ENCODE measurements at regions not wholly inside any gene's neighbourhood (a gene's known extent, or its start where the extent isn't known, plus 50 kb on each side); places are given as distances from the start of the nearest gene placed in this dataset.
"Not testable (repeated sequence)": the region's sequence is repeated elsewhere in the genome, so short reads cannot be mapped to it uniquely, and the experiment has no call there.

DNA sequence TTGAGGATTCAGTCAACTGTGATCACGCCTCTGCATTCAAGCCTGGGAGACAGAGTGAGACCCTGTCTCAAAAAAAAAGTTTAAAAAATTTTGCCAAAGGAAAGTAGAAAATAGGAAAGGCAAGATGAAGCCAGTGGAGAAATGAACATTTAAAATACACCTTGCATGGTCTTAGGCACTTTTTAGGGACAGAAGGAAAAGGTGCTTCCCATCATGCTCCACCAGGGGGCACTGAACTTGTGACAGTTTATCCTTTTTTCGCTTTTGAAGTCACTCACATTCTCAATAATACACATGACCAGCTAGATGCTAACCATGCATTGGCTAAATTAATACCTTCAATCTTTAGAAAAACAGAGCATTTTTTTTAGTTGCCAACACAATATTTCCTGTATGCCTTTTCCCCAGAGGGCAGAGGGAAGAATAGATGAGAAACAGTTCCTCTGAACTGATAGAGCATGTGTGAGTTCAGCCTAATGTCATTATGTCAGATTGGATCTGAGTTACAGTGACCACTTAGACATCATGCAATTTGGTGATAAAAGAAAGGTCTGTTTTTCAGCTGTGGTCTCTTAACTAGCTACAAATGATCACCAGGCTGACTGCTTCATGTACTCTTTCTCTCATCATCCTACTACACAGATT, 221.8 kb upstream of the SSTR1 start:
- DNase-seq = peak in 5 of 56 donors; percentile 0 to 42 (median 2)

DNA sequence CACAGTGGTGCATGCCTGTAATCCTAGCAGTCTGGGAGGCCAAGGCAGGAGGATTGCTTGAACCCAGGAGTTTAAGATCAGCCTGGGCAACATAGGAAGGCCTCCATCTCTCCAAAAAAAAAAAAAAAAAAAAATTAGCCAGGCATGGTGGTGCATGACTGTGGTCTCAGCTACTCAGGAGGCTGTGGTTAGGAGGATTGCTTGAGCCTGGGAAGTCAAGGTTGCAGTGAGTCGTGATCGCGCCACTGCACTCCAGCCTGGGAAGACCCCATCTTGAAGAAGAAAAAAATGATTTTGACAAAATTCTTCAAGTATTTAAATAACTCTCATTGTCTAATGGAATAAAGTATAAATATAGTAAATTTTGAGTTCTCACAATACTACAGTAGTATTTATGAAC, 219.2 kb upstream of the SSTR1 start:
- DNase-seq = no peak

DNA sequence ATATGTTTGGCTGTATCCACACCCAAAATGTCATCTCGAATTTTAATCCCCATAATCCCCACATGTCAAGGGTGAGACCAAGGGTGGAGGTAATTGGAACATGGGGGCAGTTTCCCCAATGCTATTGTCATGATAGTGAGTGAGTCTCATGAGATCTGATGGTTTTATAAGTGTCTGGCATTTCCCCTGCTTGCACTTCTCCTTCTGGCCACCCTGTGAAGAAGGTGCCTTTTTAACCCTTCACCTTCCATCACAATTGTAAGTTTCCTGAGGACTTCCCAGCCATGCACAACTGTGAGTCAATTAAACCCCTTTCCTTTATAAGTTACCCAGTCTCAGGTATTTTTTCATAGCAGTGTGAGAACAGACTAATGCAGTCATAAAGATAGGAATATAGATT, 216.7 kb upstream of the SSTR1 start:
- DNase-seq = no peak

DNA sequence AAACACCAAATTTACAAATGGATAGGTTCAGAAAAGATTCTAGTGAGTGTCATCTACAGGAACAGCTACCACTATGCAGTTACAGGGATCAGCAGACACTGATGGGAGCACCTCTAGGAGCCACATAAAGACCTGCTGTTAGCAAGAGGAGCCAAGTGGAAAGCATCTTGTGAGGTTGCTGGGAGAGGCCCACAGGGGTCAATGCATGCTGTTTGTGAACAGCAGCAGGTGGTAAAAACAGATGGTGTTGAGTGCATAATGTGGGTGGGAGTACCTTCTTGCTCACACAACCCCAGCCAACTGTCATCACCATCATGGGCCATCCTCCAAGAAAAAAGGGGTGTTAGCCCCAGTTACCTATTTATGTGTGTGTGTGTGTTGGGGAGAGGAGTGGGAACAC, 215.2 kb upstream of the SSTR1 start:
- DNase-seq = no peak

DNA sequence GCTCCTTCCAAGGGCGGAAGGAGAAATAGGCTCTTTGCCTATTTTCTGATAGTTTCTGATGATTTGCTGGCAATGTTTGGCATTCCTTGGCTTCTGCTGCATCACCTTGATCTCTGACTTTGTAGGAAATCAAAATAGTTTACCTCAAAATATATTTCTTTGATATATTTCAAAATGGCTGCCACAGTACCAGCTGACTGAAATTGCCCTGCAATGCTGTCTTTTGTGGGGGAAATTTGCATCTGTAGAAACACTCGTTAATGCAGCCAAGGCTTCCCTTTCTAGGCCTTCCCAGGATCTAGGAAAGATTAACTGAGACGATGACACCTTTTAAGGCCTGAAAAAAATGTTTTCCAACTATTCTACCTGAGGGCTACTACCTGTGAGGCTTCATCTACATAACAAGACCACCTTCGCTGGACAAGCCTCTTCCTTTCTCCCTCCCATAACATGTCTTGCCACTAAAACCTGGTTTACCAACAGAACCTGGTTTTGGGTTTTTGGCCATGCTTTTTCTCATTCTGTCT, 212.8 kb upstream of the SSTR1 start:
- DNase-seq = no peak

DNA sequence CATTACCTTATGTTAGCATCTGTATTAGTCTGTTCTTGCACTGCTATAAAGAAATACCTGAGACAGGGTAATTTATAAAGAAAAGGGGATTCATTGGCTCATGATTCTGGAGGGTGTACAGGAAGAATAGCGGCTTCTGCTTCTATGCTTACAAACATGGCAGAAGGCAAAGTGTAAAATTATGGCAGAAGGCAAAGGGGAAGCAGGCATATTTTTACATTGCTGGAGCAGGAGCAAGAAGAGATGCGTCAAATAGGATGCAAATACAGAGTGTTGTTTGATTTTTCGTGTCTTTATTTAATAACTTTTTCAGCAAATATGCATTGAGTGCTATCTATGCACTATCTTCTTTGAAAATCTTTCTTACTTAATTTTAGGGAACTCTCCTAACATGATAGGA, 210.7 kb upstream of the SSTR1 start:
- no peak for DNase-seq

DNA sequence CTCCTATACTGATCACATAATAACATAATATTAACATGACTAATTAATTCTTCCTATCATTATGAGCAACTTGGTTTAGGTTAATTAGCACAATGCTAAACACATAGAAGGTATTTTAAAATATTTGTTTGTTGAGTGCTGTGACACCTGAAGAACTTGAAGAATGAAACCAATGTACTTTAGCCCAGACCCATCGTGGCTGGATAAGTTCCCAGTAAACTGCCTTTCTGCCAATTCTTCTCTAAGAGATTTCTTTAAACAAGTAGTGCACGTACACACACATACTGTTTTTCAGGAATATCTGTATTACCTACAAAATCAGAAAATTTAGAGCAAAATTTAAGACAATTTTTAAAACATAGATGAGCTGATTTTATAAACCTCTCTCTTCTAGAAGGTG, 207.4 kb upstream of the SSTR1 start:
- no peak for DNase-seq

DNA sequence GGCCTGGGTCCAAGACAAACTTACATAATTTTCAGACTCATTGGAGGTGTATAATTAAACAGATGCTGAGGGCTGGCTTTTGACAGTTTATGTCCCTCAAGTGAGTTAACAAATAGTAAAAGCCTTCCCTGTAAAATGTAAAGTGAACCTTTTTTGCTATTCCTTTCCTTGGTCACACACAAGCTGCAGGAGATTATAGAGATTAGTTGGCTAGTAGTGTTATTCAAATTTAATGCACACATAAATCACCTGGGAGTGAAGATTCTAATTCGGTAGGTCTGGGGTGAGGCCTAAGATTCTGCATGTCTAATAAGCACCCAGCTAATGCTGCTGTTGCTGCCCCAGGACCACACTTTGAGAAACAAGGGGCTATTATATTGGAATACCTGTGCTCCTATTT, 206.2 kb upstream of the SSTR1 start:
- DNase-seq = no peak

DNA sequence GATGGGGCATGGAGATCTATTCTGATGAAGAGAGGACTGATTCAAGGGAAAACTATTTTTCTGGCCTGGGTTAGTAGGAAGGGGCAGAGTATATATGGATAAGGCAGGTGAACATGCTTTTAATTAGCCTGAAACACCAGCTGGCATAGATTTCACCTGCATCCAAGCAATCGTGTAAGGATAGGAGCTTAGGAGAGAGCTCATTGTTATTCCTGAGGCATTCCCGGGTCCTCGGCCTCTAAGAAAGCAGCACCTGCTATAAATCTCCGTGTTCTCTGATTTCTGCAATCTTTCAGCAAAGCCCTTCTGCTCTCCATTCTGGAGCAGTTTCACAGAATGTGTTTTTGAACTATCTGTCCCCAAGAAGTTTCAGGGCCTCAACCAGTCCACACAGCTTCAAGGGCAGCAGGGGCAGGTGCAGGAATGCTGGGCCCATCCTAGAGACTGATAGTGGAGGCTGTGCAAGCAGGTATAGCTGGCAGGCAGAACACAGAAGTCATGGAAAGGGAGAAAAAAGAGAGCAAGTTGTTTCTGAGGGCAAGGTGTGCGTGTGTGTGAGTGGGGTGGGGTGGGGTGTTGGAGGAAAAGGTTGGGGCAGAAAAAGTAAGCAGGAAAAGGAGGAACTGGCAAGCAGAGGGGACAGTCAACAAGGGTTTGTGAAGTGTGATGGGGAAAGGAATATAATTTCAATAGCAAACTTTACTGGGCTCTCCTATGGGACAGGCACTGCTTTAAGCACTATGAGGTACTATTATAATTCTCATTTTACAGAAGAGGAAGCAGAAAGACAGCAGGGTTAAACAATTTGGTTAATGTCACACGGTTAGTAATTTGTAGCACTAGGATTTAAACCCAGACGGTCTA, 203.7 kb upstream of the SSTR1 start:
- no peak for DNase-seq

DNA sequence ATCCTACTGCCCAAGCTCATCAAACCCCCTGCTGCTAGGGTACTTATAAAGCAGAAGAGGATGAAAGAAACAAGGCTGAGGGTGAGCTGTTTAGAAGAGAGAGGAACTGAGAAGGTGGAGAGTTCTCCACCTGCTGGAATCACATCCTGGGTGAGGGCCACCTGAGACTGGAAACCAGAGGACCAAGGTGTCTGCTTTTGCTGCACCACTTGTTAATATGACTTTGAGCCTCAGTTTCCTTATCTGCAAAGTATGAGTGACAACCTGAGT, 203.2 kb upstream of the SSTR1 start:
- DNase-seq = no peak

DNA sequence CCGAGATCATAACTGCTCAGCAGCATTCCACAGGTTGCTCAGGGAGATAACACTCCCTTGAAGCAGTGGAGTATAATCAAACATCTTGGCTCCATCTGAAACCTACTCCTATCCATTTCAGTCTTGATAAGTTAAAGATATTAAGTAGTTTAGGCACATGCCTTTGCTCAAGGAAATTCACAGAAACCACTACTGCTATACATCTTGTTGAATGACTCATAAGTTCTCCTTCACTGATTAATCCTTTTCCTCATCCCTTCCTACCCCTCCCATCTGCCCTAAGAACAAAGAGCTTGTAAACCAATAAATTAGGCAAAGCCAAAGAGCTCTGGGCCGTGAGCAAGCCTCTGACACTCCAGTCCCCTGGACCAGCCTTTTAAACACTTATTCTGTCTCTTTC, 196.5 kb upstream of the SSTR1 start:
- DNase-seq = not testable (repeated sequence)

DNA sequence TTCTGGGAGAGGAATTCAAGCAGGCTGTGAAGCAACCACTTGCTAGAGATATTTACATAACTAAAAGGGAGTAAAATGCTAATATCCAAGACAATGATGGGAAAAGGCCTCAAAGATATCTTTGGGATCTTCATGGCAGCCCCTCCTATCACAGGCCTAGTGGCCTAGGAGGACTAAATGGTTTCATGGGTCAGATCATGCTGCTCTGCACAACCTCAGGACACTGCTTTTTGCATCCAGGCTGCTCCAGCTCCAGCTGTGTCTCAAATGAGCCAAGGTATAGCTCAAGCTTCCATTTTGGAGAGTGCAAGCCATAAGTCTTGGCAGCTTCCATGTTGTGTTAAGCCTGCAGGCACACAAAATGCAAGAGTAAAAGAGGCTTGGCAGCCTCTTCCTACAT, 195.6 kb upstream of the SSTR1 start:
- DNase-seq = no peak

DNA sequence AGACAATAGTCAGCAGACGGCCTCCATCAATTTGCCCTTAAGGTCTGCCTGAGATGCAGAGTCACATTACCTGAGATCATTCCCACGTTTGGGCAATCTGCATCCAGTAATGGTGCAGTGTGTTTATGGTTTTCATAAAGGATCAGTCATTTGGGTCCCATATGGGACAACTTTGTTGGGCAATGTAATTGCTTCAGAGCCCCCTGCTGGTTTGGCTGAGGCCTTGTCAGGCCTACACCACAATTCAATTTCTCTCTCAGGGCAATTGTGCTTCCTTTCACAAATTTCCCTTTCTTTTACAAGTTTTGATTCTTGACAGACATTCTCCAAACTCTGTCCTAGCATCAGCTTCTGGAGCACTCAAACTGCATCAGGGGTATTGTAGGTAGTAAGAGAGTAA, 191.2 kb upstream of the SSTR1 start:
- no peak for DNase-seq

DNA sequence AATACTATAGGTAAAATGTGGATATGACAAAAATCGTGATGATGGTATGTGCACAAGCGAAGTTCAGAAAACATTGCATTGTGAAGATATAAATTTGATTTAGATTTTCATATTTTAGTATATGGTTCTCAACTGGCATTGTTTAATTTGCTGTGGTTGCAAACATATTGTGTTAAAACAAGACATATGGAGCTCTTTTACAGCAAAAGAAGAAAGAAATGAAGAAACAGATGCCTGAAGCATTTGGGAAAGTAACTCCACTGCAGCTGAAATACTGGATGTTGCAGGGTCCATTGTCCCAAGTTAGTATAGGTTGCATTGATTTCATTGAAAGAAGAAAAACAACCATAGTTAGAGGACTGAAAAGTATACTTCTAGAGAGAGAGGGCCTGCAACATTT, 185.8 kb upstream of the SSTR1 start:
- DNase-seq = no peak

DNA sequence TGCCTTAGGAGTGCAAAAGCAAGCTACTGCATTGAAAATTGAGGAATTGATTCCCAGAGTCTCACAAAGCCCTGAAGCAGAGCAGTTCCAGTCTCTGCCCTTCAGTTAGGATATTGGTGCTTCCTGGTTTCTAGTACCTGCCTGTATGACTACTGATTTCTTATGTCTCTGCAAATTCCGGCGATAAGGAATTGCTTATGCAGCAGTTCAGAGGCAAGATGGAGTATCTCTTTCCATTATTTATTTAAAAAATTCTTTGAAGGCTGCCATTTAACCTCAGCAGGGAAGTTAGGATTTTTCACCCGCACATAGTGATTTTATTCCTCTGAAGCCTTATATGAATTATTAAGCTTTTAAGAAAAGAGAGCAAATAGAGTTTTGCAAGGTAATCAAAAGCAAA, 184.9 kb upstream of the SSTR1 start:
- no peak for DNase-seq

DNA sequence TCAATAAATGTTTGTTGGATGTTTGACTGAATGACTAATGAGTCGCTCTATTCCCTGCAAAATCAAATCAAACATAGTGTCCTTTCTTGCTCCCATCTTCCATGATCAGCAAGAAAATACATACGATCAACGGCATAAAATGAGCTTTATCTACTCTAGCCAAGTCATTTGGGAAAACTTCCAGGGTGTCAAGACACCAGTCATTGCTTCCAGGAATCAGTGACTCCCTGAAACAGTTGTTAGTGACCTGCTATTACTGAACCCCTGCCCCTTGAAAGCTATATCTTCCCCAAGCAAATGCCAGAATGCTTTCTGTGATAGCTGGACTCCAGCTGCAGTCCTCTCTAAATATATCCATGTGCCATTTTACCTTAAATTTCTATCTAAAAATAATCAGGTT, 169.5 kb upstream of the SSTR1 start:
- DNase-seq = no peak

DNA sequence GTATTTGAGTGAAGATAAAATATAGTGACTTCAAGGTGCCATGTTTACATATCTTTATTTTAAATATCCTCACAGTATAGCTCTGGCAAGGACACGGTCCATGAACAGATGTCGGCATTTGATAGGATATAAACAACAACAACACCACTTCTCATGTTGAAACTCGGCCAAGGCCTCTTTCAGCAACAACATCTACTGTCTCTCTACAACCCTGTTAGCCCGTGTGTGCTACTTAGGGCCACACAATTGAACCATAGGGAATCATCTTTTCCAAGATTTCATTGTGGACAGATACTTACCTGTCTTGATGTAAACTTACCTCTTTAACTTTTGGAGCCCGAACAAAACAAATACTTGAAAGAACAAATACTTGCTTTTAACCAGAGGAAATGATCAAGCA, 168.7 kb upstream of the SSTR1 start:
- DNase-seq = no peak

DNA sequence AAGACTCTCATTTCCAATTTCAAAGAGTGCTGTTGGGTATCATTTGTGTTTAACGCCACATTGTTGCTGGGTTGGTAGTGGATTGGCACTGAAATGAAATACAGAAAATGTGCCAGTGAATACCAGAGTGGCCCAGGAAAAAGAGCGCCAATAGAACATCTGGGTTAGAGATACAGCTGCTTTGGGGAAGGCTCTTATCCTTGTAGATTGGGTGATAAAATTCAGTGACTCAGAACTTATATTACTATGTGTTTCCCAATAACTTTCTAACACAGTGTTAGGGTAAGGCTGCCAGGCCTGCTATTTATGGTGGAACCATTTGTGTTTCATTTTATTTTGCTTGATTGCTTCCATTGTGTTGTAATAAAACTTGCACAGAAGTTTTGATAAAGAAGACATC, 168.2 kb upstream of the SSTR1 start:
- no peak for DNase-seq

DNA sequence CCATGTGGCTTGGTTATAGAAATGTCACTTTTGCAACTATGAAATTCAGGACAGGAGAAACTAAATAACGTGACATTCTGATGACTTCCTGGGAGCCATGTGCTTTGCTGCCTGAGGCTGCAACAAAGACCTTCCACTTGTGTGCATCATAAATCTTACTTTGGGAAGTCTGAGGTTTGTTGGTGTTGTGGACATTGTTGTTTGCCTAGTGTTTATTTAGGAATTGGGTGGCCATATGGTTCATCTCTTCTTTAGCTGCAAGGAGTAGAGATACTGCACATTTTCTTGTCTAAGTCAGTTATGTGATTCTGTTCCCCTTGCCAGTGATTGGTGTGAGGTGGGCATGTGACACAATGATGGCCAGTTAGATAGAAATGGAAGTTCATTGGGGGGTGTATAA, 167.3 kb upstream of the SSTR1 start:
- no peak for DNase-seq

DNA sequence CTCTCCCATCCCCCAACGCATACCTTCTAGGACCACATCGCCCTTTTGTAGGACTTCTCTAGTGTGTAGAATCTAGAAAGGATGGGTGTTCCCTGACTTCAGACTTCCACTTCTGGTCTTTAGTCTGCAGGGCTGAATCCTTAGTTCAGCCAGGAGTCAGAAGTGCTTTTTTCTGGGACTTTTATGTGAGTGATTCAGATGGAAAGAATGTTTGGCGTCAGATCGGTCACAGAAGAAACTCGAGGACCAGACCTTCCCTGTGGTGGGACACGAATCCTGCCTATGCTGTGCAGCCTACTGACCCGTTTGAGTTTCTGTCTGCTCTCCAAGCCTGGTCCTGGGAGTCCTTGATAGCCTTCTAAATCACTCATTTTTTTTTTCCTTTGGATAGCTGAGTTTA, 165.4 kb upstream of the SSTR1 start:
- DNase-seq = no peak

DNA sequence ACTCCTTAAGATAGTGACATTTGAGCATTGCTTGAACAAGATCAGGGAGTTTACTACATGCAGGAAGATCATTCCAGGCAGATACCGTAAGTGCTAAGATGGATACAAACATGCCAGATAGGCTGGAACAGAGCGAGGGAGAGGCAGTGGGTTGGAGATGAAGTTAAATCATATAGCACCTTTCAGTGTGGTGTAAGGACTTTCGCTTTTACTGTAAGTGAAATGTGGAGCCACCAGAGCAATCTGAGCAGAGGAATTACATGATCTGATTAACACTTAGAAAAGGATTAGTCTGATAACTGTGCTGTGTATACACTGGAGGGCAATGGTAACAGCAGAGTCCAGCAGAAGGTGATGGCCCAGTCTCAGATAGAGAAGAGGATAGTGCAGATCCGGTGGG, 163.0 kb upstream of the SSTR1 start:
- no peak for DNase-seq

DNA sequence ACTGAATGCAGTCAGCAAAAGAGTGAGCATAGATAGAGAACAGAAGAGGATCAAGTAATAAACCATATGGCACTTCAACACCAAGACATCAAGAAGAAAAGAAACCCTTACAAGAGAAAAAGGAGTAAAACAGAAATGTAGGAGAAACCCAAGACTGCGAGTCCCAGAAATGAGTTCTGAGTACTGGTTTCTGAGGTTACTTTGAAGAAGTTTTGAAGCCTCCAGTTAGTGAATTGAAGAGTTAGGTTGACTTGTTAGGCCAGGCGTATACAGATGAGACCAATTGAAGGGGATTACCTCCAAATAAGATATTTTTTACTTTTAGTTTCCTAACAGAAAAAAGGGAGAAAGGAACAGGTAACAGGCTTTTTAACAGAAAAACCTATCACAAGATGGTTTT, 162.2 kb upstream of the SSTR1 start:
- DNase-seq = no peak

DNA sequence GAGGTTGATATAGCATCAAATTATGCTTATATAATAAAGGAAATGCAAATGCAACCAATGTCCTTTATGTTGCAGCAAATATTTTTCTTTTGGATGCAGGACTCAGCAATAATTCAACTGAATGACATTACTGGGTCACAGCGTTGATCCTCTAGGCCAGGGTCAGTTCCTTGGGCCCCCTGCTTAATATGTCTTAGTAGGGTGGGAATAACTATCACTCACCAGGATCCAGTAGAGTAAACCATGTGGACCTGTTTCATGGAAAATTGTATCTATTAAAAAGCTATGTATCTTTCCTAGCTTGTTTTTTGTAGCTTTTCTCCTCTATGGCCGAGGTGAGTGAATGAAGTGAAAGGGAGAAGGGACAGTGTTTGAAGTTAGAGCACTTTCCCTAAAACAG, 161.5 kb upstream of the SSTR1 start:
- no peak for DNase-seq

Measured in nucleus accumbens (tissue), 56 donors.